ENCODE measurements at regions not wholly inside any gene's neighbourhood (a gene's known extent, or its start where the extent isn't known, plus 50 kb on each side); places are given as distances from the start of the nearest gene placed in this dataset.

DNA sequence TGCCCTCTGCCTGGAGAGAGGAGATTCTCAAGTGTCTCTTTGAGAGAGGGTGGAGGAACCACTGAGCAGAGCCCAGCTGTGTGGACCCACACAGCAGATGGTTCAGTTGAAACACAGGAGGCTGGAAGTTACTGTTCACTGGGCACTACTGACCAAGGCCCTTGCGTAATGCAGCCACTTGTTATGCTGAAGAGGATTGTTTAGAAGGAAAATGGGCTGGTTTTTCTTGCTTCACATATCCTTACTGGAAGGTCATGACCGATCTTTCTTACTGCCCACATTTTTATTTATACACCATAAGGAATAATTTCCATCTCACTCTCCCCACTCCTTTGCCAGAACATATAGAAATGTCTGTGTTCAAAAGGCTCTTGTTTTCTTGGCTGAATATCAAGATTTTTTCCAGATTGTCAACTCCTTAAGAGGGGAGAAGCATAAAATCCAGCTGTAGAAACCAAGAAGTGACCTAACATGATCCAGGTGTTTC lies 375.1 kb upstream of the DDHD1 start:
- ATAC-seq (ENCODE audit: insufficient read depth, low read depth) = no peak

DNA sequence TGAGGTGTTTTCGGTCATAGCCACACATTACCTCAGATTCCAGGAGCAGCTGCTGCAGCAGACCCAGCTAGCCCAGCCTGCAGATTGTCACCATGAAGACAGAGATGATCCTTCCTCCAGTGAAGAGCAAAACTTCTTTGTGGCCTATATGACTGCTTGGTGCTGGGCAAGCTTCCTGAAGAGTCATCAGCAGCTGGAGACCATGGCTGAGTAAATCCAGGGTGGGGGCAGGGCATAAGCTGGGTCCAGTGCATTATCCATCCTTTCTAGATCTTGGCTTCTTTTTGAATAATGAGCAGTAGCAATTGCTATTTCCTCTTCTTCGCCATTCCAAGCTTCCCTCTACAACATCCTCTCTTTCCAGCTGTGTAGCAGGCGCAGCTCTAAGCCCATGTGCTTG lies 373.1 kb upstream of the DDHD1 start:
- no peak overlapping the region for H2AFZ ChIP-seq (ENCODE audit: low read depth, low read length)
- no peaks in the 10 kb centered on the region for H3K9me3 ChIP-seq (ENCODE audit: insufficient read depth, low read length, severe bottlenecking)
- no peaks in the 10 kb centered on the region for H3K27me3 ChIP-seq (ENCODE audit: insufficient read depth, low read length, poor library complexity)
- DNase-seq = no peak
- H3K9ac ChIP-seq (ENCODE audit: low read depth, low read length) = no peak overlapping the region
- peaks cover 7% of the 10 kb centered on the region for H3K36me3 ChIP-seq (ENCODE audit: insufficient read depth, low read length)
- no peaks in the 10 kb centered on the region for H3K4me1 ChIP-seq (ENCODE audit: insufficient read depth, low read length)
- no peaks in the 10 kb centered on the region for H3K79me2 ChIP-seq (ENCODE audit: insufficient read depth, low read length)
- H3K4me2 ChIP-seq (ENCODE audit: insufficient read depth, low read length) = no peak overlapping the region
- H3K27ac ChIP-seq (ENCODE audit: low read length) = no peak overlapping the region
- H3K4me3 ChIP-seq (ENCODE audit: low read depth in 1 of 2, low read length in 2 of 2) = no peak overlapping the region
- ATAC-seq (ENCODE audit: insufficient read depth, low read depth) = no peak
- H4K20me1 ChIP-seq (ENCODE audit: insufficient read depth, low read length) = no peaks in the 10 kb centered on the region
- TF ChIP-seq, protein P1, sequence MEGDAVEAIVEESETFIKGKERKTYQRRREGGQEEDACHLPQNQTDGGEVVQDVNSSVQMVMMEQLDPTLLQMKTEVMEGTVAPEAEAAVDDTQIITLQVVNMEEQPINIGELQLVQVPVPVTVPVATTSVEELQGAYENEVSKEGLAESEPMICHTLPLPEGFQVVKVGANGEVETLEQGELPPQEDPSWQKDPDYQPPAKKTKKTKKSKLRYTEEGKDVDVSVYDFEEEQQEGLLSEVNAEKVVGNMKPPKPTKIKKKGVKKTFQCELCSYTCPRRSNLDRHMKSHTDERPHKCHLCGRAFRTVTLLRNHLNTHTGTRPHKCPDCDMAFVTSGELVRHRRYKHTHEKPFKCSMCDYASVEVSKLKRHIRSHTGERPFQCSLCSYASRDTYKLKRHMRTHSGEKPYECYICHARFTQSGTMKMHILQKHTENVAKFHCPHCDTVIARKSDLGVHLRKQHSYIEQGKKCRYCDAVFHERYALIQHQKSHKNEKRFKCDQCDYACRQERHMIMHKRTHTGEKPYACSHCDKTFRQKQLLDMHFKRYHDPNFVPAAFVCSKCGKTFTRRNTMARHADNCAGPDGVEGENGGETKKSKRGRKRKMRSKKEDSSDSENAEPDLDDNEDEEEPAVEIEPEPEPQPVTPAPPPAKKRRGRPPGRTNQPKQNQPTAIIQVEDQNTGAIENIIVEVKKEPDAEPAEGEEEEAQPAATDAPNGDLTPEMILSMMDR (IDR thresholded peaks at IDR 0.05; ENCODE audit: borderline replicate concordance, extremely low read depth, low read length, poor library complexity, severe bottlenecking) = no peak
- TF ChIP-seq EZH2 (IDR thresholded peaks at IDR 0.05; ENCODE audit: borderline replicate concordance, low read depth, low read length, severe bottlenecking) = no peak

More for the DNA sequence above, 375.1 kb upstream of the DDHD1 start:
- no peak overlapping the region for H3K4me2 ChIP-seq (ENCODE audit: insufficient read depth, low read length)
- no peak overlapping the region for H3K9ac ChIP-seq (ENCODE audit: low read depth, low read length)
- no peak overlapping the region for H2AFZ ChIP-seq (ENCODE audit: low read depth, low read length)
- no peak for TF ChIP-seq EZH2 (IDR thresholded peaks at IDR 0.05; ENCODE audit: borderline replicate concordance, low read depth, low read length, severe bottlenecking)
- TF ChIP-seq, protein P1 (IDR thresholded peaks at IDR 0.05; ENCODE audit: borderline replicate concordance, extremely low read depth, low read length, poor library complexity, severe bottlenecking) = no peak
- peaks cover 9% of the 10 kb centered on the region for H3K36me3 ChIP-seq (ENCODE audit: insufficient read depth, low read length)
- DNase-seq = no peak
- no peaks in the 10 kb centered on the region for H3K4me1 ChIP-seq (ENCODE audit: insufficient read depth, low read length)
- no peaks in the 10 kb centered on the region for H3K79me2 ChIP-seq (ENCODE audit: insufficient read depth, low read length)
- H3K27ac ChIP-seq (ENCODE audit: low read length) = no peak overlapping the region
- H3K9me3 ChIP-seq (ENCODE audit: insufficient read depth, low read length, severe bottlenecking) = no peaks in the 10 kb centered on the region
- no peaks in the 10 kb centered on the region for H4K20me1 ChIP-seq (ENCODE audit: insufficient read depth, low read length)
- no peaks in the 10 kb centered on the region for H3K27me3 ChIP-seq (ENCODE audit: insufficient read depth, low read length, poor library complexity)
- no peak overlapping the region for H3K4me3 ChIP-seq (ENCODE audit: low read depth in 1 of 2, low read length in 2 of 2)

DNA sequence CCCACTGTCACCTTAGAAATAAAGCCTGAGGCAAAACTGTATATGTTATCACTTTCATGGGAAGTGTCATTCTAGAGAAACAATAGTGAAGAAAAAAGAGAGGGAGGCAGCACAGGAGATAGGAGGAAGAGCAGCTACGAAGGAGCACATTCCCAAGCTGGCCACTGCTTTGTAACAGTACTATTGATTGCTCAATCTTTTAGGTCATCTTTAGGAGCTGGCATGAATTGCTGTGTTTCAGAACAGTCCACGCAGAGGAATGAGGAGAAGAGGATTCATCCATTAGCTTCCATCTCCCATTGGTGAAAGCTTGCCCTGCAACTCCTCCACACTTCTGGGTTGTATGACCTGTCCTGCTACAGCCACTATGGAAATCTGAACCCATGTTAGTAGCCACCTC lies 372.5 kb upstream of the DDHD1 start:
- DNase-seq (no peak), ATAC-seq (ENCODE audit: insufficient read depth, low read depth) (no peak)
- Histone ChIP-seq H4K20me1 (ENCODE audit: insufficient read depth, low read length) (no peaks in the 10 kb centered on the region), H3K27ac (ENCODE audit: low read length) (no peak overlapping the region), H2AFZ (ENCODE audit: low read depth, low read length) (no peak overlapping the region), H3K9ac (ENCODE audit: low read depth, low read length) (no peak overlapping the region), H3K4me3 (ENCODE audit: low read depth in 1 of 2, low read length in 2 of 2) (no peak overlapping the region), H3K4me2 (ENCODE audit: insufficient read depth, low read length) (no peak overlapping the region), H3K9me3 (ENCODE audit: insufficient read depth, low read length, severe bottlenecking) (no peaks in the 10 kb centered on the region), H3K36me3 (ENCODE audit: insufficient read depth, low read length) (peaks cover 7% of the 10 kb centered on the region), H3K27me3 (ENCODE audit: insufficient read depth, low read length, poor library complexity) (no peaks in the 10 kb centered on the region), H3K79me2 (ENCODE audit: insufficient read depth, low read length) (no peaks in the 10 kb centered on the region), H3K4me1 (ENCODE audit: insufficient read depth, low read length) (no peaks in the 10 kb centered on the region)
- TF ChIP-seq, protein P1 (IDR thresholded peaks at IDR 0.05; ENCODE audit: borderline replicate concordance, extremely low read depth, low read length, poor library complexity, severe bottlenecking) = no peak
- TF ChIP-seq EZH2 (IDR thresholded peaks at IDR 0.05; ENCODE audit: borderline replicate concordance, low read depth, low read length, severe bottlenecking) = no peak

DNA sequence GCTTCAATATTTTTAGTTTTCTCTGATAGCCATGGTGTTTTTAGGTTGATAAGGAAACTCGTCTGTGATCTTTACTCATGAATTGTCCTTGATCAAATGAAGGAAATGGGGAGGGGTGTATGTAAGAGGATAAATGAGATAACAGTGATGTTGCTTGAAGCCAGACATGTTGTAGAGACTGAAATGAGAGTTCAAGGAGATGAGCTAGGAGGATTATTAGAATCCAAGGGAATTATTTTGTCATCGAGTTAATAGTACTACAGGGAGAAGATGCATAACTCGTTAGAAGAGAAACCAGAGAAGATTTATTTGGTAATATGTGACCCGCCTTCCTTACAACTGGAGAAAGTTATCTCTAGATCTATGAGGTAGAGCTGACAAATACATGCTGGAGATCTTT lies 371.3 kb upstream of the DDHD1 start:
- H3K27me3 ChIP-seq (ENCODE audit: insufficient read depth, low read length, poor library complexity) = no peaks in the 10 kb centered on the region
- no peaks in the 10 kb centered on the region for H4K20me1 ChIP-seq (ENCODE audit: insufficient read depth, low read length)
- H3K4me1 ChIP-seq (ENCODE audit: insufficient read depth, low read length) = no peaks in the 10 kb centered on the region
- H3K9ac ChIP-seq (ENCODE audit: low read depth, low read length) = no peak overlapping the region
- H3K36me3 ChIP-seq (ENCODE audit: insufficient read depth, low read length) = peaks cover 7% of the 10 kb centered on the region
- no peaks in the 10 kb centered on the region for H3K9me3 ChIP-seq (ENCODE audit: insufficient read depth, low read length, severe bottlenecking)
- no peak overlapping the region for H3K4me2 ChIP-seq (ENCODE audit: insufficient read depth, low read length)
- no peaks in the 10 kb centered on the region for H3K79me2 ChIP-seq (ENCODE audit: insufficient read depth, low read length)
- H2AFZ ChIP-seq (ENCODE audit: low read depth, low read length) = no peak overlapping the region
- H3K4me3 ChIP-seq (ENCODE audit: low read depth in 1 of 2, low read length in 2 of 2) = no peak overlapping the region
- no peak for ATAC-seq (ENCODE audit: insufficient read depth, low read depth)
- TF ChIP-seq, protein P1 (IDR thresholded peaks at IDR 0.05; ENCODE audit: borderline replicate concordance, extremely low read depth, low read length, poor library complexity, severe bottlenecking) = no peak
- TF ChIP-seq EZH2 (IDR thresholded peaks at IDR 0.05; ENCODE audit: borderline replicate concordance, low read depth, low read length, severe bottlenecking) = no peak
- H3K27ac ChIP-seq (ENCODE audit: low read length) = no peak overlapping the region
- no peak for DNase-seq

Measured in DND-41 (cell line).